GM12878 (cell line): ENCODE measurements at regions not wholly inside any gene's neighbourhood (a gene's known extent, or its start where the extent isn't known, plus 50 kb on each side); places are given as distances from the start of the nearest gene placed in this dataset.

ENCODE experiments used
- CEBPB ChIP-seq, 2 experiments: fragments of 150-350 bp in 1 of 2; IDR thresholded peaks; 2 replicates each; pipeline ENCODE4 v1.6.1; 2012 to 2014; ENCODE audit warnings: low read depth in 2 of 2, low read length in 2 of 2, borderline replicate concordance in 1 of 2, inconsistent platforms in 1 of 2
- MYC ChIP-seq: IDR thresholded peaks from 2 replicates; pipeline ENCODE4 v1.6.1; 2011; ENCODE audit warnings: mild to moderate bottlenecking, low read length, moderate library complexity, inconsistent platforms; ENCODE audit not compliant: insufficient read depth, insufficient replicate concordance, insufficient read length, severe bottlenecking
- SPI1 ChIP-seq: IDR thresholded peaks from 2 replicates; pipeline ENCODE4 v1.6.1; 2011; ENCODE audit warnings: low read depth, mild to moderate bottlenecking, low read length, moderate library complexity, borderline replicate concordance; ENCODE audit not compliant: insufficient read depth
- SRF ChIP-seq, 2 experiments: IDR thresholded peaks; 2 replicates each; pipeline ENCODE4 v1.6.1; 2011; ENCODE audit warnings: low read depth in 2 of 2, low read length in 2 of 2, mild to moderate bottlenecking in 1 of 2, moderate library complexity in 1 of 2
- ZNF384 ChIP-seq: IDR thresholded peaks from 2 replicates; pipeline ENCODE4 v1.6.1; 2012; ENCODE audit warnings: low read depth, mild to moderate bottlenecking, low read length, improper control_type of control experiment, borderline replicate concordance
- TF ChIP-seq, protein P1 (sequence below): fragments of 450-650 bp; IDR thresholded peaks from 2 replicates; pipeline ENCODE4 v1.6.1; 2016; ENCODE audit warnings: mild to moderate bottlenecking, moderate library complexity, borderline replicate concordance
- TF ChIP-seq, protein P2 (sequence below), 3 experiments: IDR thresholded peaks in 2 of 3; conservative IDR thresholded peaks in 1 of 3; 2 replicates each; pipeline ENCODE4 v1.5.1; 2011; ENCODE audit warnings: low read depth in 3 of 3, low read length in 3 of 3, mild to moderate bottlenecking in 3 of 3, control low read depth in 2 of 3, moderate library complexity in 2 of 3, inconsistent platforms in 1 of 3, mixed read lengths in 1 of 3; ENCODE audit not compliant: control insufficient read depth in 2 of 3, insufficient read depth in 1 of 3; ENCODE audit errors: extremely low read depth in 1 of 3

DNA sequence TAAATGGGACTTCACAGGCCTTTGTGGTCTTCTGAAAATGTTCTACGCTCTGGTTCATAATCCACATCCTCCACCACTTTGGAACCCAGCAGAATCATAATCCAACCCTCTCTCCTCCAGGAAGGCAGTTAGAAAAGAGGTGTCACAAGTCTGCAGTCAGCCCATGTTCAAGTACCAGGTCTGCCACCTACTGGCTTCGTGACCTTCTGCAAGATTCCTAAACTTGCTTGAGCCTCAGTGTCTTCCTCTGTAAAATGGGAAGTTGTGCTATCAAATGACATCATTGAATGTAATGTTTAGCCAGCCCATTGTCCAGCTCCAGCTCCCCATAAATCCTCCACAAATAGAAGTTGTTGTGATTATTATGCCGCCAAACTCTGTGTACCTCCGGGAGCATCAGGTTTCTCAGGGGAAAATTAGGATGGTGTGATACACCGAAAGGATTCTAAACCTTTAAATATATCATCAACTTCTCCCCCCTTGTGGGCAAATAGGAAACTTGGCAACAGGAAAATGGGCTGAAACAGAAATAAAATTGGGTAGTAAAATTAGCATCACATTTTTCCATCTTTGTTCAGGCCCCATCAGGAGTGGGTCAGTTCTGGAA is 109.7 kb downstream of the NUFIP1 start:
- TF ChIP-seq SPI1 (no peak), ZNF384 (no peak), MYC (no peak), CEBPB (IDR thresholded peaks at IDR 0.05; ENCODE audit: borderline replicate concordance in 1 of 2, low read depth in 2 of 2, low read length in 2 of 2) (no peak), SRF (IDR thresholded peaks at IDR 0.05; ENCODE audit: low read depth in 2 of 2, low read length in 2 of 2) (no peak)
- TF ChIP-seq, protein P1, sequence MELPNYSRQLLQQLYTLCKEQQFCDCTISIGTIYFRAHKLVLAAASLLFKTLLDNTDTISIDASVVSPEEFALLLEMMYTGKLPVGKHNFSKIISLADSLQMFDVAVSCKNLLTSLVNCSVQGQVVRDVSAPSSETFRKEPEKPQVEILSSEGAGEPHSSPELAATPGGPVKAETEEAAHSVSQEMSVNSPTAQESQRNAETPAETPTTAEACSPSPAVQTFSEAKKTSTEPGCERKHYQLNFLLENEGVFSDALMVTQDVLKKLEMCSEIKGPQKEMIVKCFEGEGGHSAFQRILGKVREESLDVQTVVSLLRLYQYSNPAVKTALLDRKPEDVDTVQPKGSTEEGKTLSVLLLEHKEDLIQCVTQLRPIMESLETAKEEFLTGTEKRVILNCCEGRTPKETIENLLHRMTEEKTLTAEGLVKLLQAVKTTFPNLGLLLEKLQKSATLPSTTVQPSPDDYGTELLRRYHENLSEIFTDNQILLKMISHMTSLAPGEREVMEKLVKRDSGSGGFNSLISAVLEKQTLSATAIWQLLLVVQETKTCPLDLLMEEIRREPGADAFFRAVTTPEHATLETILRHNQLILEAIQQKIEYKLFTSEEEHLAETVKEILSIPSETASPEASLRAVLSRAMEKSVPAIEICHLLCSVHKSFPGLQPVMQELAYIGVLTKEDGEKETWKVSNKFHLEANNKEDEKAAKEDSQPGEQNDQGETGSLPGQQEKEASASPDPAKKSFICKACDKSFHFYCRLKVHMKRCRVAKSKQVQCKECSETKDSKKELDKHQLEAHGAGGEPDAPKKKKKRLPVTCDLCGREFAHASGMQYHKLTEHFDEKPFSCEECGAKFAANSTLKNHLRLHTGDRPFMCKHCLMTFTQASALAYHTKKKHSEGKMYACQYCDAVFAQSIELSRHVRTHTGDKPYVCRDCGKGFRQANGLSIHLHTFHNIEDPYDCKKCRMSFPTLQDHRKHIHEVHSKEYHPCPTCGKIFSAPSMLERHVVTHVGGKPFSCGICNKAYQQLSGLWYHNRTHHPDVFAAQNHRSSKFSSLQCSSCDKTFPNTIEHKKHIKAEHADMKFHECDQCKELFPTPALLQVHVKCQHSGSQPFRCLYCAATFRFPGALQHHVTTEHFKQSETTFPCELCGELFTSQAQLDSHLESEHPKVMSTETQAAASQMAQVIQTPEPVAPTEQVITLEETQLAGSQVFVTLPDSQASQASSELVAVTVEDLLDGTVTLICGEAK, result no peak
- TF ChIP-seq, protein P2, sequence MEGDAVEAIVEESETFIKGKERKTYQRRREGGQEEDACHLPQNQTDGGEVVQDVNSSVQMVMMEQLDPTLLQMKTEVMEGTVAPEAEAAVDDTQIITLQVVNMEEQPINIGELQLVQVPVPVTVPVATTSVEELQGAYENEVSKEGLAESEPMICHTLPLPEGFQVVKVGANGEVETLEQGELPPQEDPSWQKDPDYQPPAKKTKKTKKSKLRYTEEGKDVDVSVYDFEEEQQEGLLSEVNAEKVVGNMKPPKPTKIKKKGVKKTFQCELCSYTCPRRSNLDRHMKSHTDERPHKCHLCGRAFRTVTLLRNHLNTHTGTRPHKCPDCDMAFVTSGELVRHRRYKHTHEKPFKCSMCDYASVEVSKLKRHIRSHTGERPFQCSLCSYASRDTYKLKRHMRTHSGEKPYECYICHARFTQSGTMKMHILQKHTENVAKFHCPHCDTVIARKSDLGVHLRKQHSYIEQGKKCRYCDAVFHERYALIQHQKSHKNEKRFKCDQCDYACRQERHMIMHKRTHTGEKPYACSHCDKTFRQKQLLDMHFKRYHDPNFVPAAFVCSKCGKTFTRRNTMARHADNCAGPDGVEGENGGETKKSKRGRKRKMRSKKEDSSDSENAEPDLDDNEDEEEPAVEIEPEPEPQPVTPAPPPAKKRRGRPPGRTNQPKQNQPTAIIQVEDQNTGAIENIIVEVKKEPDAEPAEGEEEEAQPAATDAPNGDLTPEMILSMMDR (IDR thresholded peaks at IDR 0.05 in 2 of 3, conservative IDR thresholded peaks at IDR 0.05 in 1 of 3; ENCODE audit: control insufficient read depth in 2 of 3, extremely low read depth in 1 of 3, insufficient read depth in 1 of 3, low read depth in 3 of 3, low read length in 3 of 3), result peak; percentile 54 to 60 (median 59)
